Brain microvascular endothelial cell (primary cell): ENCODE measurements at regions not wholly inside any gene's neighbourhood (a gene's known extent, or its start where the extent isn't known, plus 50 kb on each side); places are given as distances from the start of the nearest gene placed in this dataset.

Experiments
- DNase-seq: peaks from one replicate; pipeline ENCODE4 v3.0.0-alpha.2; 2020
- H3K27ac ChIP-seq: fragments of 250-450 bp; sonication (Bioruptor Pico); 2 replicates; pipeline ENCODE4 v1.5.1; 2020; ENCODE audit warnings: mild to moderate bottlenecking, moderate library complexity
- H3K27me3 ChIP-seq: fragments of 250-450 bp; sonication (Bioruptor Pico); replicated peaks from 2 replicates; pipeline ENCODE4 v1.5.1; 2020; ENCODE audit warnings: mild to moderate bottlenecking
- H3K36me3 ChIP-seq: fragments of 250-450 bp; sonication (Bioruptor Pico); replicated peaks from 2 replicates; pipeline ENCODE4 v1.5.1; 2020; ENCODE audit warnings: mild to moderate bottlenecking
- H3K4me3 ChIP-seq: 2 replicates; pipeline ENCODE4 v1.5.1; 2011; ENCODE audit warnings: low read depth, mild to moderate bottlenecking, control low read depth, low read length, moderate library complexity
- CTCF ChIP-seq: IDR thresholded peaks from 2 replicates; pipeline ENCODE4 v1.5.1; 2011; ENCODE audit warnings: low read depth, mild to moderate bottlenecking, moderate library complexity, low read length, control low read depth, inconsistent platforms; ENCODE audit errors: missing control alignments
- in situ Hi-C: cut with HindIII; loops from 2 replicates; pipeline ENCODE4 v1.10.0; 2017; ENCODE audit warnings: low sequenced_read_pairs, low pct_ligation_motif_present

GRCh38 chr2:18213986-18214385 is 335.5 kb downstream of the KCNS3 start:
- in situ Hi-C loops, result no loop called here
- H3K36me3 ChIP-seq, result no peaks in the 10 kb centered on the region

GRCh38 chr2:18209934-18210639 is 331.6 kb downstream of the KCNS3 start:
- in situ Hi-C loops, result no loop called here
- H3K27ac ChIP-seq, result no peak overlapping the region

More at GRCh38 chr2:18213986-18214385, 335.5 kb downstream of the KCNS3 start:
- Histone ChIP-seq H3K27ac (no peak overlapping the region), H3K4me3 (no peak overlapping the region), H3K27me3 (no peaks in the 10 kb centered on the region)
- no peak for DNase-seq
- TF ChIP-seq CTCF, result no peak

GRCh38 chr2:18208956-18209355 is 330.5 kb downstream of the KCNS3 start:
- H3K4me3 ChIP-seq, result no peak overlapping the region
- no peak overlapping the region for H3K27ac ChIP-seq
- no peak for DNase-seq
- in situ Hi-C loops, result no loop called here
- TF ChIP-seq CTCF, result no peak
- no peaks in the 10 kb centered on the region for H3K36me3 ChIP-seq
- no peaks in the 10 kb centered on the region for H3K27me3 ChIP-seq

More at GRCh38 chr2:18209934-18210639, 331.6 kb downstream of the KCNS3 start:
- Histone ChIP-seq H3K27me3 (no peaks in the 10 kb centered on the region), H3K4me3 (no peak overlapping the region), H3K36me3 (no peaks in the 10 kb centered on the region)
- peak; percentile 78 for DNase-seq
- TF ChIP-seq CTCF, result no peak

GRCh38 chr2:18200771-18201170 is 322.3 kb downstream of the KCNS3 start:
- Histone ChIP-seq H3K4me3 (no peak overlapping the region), H3K36me3 (no peaks in the 10 kb centered on the region), H3K27me3 (no peaks in the 10 kb centered on the region), H3K27ac (no peak overlapping the region)
- TF ChIP-seq CTCF, result no peak
- DNase-seq, result no peak
- in situ Hi-C loops, result no loop called here

GRCh38 chr2:18198677-18199076 is 320.2 kb downstream of the KCNS3 start:
- no peak for TF ChIP-seq CTCF
- DNase-seq, result no peak
- Histone ChIP-seq H3K36me3 (no peaks in the 10 kb centered on the region), H3K27ac (no peak overlapping the region), H3K4me3 (no peak overlapping the region), H3K27me3 (no peaks in the 10 kb centered on the region)
- in situ Hi-C loops, result no loop called here

- no peak overlapping the region for H3K4me3 ChIP-seq
These were observed 315.7 kb downstream of the KCNS3 start for GRCh38 chr2:18194161-18194560.

More at GRCh38 chr2:18194161-18194560, 315.7 kb downstream of the KCNS3 start:
- no peak for DNase-seq
- TF ChIP-seq CTCF, result no peak
- Histone ChIP-seq H3K36me3 (no peaks in the 10 kb centered on the region), H3K27ac (no peak overlapping the region), H3K27me3 (no peaks in the 10 kb centered on the region)
- in situ Hi-C loops, result no loop called here
